PC-9 (cell line): ENCODE measurements at regions not wholly inside any gene's neighbourhood (a gene's known extent, or its start where the extent isn't known, plus 50 kb on each side); places are given as distances from the start of the nearest gene placed in this dataset.

Source experiments
- BruUV-seq: library from RNA; stranded (reverse); fragments of 400-500 nt; replicated peaks from 2 replicates; lab custom pipeline; 2021; lab: Mats Ljungman, UMichigan
- CTCF ChIA-PET: fragments of 300-600 bp; sonication (Branson Sonifier 250); formaldehyde crosslinking; loops from one replicate; lab custom pipeline; 2022; ENCODE audit warnings: antibody characterized with exemption; lab: Charles Lee
- POLR2A ChIA-PET: fragments of 300-600 bp; sonication (Branson Sonifier 250); formaldehyde crosslinking; loops from one replicate; lab custom pipeline; 2022; ENCODE audit warnings: antibody characterized with exemption; ENCODE audit not compliant: unreplicated experiment; lab: Charles Lee
- DNase-seq, 2 experiments: peaks; one replicate each; pipeline versions ENCODE4 v3.0.0 to v3.0.0-alpha.2; 2015 to 2022; ENCODE audit warnings: mixed read lengths in 1 of 2
- H2AFZ ChIP-seq: fragments of 200-600 bp; sonication (generic); 2 replicates; pipeline ENCODE4 v1.8.1; 2017; ENCODE audit warnings: antibody characterized with exemption
- H3F3A ChIP-seq: fragments of 200-600 bp; sonication (generic); 2 replicates; pipeline ENCODE4 v1.8.1; 2017; ENCODE audit warnings: antibody characterized with exemption, mild to moderate bottlenecking, low read depth; ENCODE audit not compliant: insufficient read depth
- H3K27ac ChIP-seq: fragments of 200-600 bp; sonication (generic); 2 replicates; pipeline ENCODE4 v1.6.1; 2016; ENCODE audit warnings: mixed run types
- H3K27me3 ChIP-seq: fragments of 200-600 bp; sonication (generic); 2 replicates; pipeline ENCODE4 v1.6.1; 2016; ENCODE audit warnings: low read depth, mixed run types; ENCODE audit not compliant: insufficient read depth
- H3K36me3 ChIP-seq: fragments of 200-600 bp; sonication (generic); 2 replicates; pipeline ENCODE4 v1.6.1; 2016; ENCODE audit warnings: low read depth, mixed run types
- H3K4me1 ChIP-seq: fragments of 200-600 bp; sonication (generic); replicated peaks from 2 replicates; pipeline ENCODE4 v1.6.1; 2016; ENCODE audit warnings: mixed run types; ENCODE audit not compliant: insufficient read depth
- H3K4me2 ChIP-seq: fragments of 200-600 bp; sonication (generic); 2 replicates; pipeline ENCODE4 v1.6.1; 2017; ENCODE audit warnings: mixed run types
- H3K4me3 ChIP-seq: fragments of 200-600 bp; sonication (generic); 2 replicates; pipeline ENCODE4 v1.6.1; 2016; ENCODE audit warnings: mixed run types
- H3K79me2 ChIP-seq: fragments of 200-600 bp; sonication (generic); 2 replicates; pipeline ENCODE4 v1.6.1; 2017; ENCODE audit warnings: low read depth, mixed run types
- H3K9me2 ChIP-seq: fragments of 200-600 bp; sonication (generic); 2 replicates; pipeline ENCODE4 v1.8.1; 2017; ENCODE audit warnings: mild to moderate bottlenecking; ENCODE audit not compliant: insufficient read depth
- H3K9me3 ChIP-seq: fragments of 200-600 bp; sonication (generic); 2 replicates; pipeline ENCODE4 v1.8.1; 2016; ENCODE audit warnings: low read depth; ENCODE audit not compliant: insufficient read depth
- H4K20me1 ChIP-seq: fragments of 200-600 bp; sonication (generic); 2 replicates; pipeline ENCODE4 v1.8.1; 2017; ENCODE audit not compliant: insufficient read depth
- EZH2 ChIP-seq: fragments of 200-600 bp; sonication (generic); IDR thresholded peaks from 2 replicates; pipeline ENCODE4 v1.8.0; 2017; ENCODE audit warnings: antibody characterized with exemption, low read depth
- intact Hi-C: fragments of 100-400 bp; cut with micrococcal nuclease; formaldehyde crosslinking; loops from one replicate; pipeline ENCODE4 v1.10.0; 2022; ENCODE audit not compliant: unreplicated experiment
- TF ChIP-seq, protein P1 (sequence below): fragments of 200-600 bp; sonication (generic); conservative IDR thresholded peaks from 2 replicates; pipeline ENCODE4 v1.6.1; 2017; ENCODE audit warnings: mixed run types, antibody characterized with exemption, mild to moderate bottlenecking, moderate library complexity

DNA sequence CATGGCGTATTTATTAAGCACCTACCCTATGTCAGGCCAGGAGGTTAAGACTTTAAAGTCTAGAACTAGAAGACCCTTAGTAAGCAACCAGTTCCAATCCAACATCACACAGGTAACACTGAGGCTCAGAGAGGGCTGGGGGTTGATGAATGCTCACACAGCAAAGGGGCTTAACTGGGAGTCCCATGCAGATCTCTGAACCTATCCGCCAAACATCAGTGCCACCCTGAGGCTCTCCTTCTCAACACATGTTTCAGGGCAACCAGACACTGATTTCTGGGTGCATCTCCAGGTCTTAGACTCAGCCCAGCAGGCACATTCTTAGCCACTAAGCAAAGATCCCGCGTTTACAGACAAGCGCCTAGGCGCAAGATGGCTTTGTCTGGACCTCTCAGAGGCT, 92.0 kb upstream of the SLC6A11 start:
- Histone ChIP-seq H3K27ac (no peak overlapping the region), H3K4me1 (no peaks in the 10 kb centered on the region), H2AFZ (no peak overlapping the region), H3K79me2 (no peaks in the 10 kb centered on the region), H3K27me3 (peaks cover 82% of the 10 kb centered on the region), H3F3A (no peaks in the 10 kb centered on the region), H3K36me3 (no peaks in the 10 kb centered on the region), H3K4me2 (no peak overlapping the region), H3K9me3 (no peaks in the 10 kb centered on the region), H4K20me1 (no peaks in the 10 kb centered on the region), H3K9me2 (no peaks in the 10 kb centered on the region), H3K4me3 (no peak overlapping the region)
- POLR2A ChIA-PET: no interaction called here
- TF ChIP-seq EZH2: no peak
- TF ChIP-seq, protein P1, sequence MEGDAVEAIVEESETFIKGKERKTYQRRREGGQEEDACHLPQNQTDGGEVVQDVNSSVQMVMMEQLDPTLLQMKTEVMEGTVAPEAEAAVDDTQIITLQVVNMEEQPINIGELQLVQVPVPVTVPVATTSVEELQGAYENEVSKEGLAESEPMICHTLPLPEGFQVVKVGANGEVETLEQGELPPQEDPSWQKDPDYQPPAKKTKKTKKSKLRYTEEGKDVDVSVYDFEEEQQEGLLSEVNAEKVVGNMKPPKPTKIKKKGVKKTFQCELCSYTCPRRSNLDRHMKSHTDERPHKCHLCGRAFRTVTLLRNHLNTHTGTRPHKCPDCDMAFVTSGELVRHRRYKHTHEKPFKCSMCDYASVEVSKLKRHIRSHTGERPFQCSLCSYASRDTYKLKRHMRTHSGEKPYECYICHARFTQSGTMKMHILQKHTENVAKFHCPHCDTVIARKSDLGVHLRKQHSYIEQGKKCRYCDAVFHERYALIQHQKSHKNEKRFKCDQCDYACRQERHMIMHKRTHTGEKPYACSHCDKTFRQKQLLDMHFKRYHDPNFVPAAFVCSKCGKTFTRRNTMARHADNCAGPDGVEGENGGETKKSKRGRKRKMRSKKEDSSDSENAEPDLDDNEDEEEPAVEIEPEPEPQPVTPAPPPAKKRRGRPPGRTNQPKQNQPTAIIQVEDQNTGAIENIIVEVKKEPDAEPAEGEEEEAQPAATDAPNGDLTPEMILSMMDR: no peak
- intact Hi-C loops: no loop called here
- CTCF ChIA-PET: interaction anchor here (1.0 kb wide), 1 partner anchor 27 kb away, joined by 3 read pairs; no protein-coding TSS in a partner anchor
- no peak for DNase-seq
- BruUV-seq: no TSS peak

DNA sequence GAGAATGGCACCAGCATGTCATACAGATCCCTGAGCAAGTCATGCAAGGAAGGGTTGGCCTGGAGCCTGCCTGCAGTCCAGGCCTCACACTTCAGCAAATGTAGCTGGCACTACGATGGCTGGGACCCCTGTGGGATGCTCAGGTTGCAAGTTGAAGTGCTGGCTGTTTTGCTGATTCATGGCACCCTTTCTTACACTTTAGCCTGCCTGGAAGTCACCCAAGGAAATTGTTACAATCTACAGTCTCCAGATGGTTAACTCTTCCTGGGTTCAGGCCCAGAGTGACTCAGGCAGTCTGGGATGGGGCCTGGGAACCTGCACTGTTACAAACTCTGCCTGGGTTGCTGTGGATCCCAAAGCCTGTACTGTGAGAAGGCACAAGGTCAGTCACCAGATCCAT, 91.0 kb upstream of the SLC6A11 start:
- no peak for TF ChIP-seq EZH2
- TF ChIP-seq, protein P1: no peak
- Histone ChIP-seq H3K4me3 (no peak overlapping the region), H3K79me2 (no peaks in the 10 kb centered on the region), H3K27me3 (peaks cover 81% of the 10 kb centered on the region), H3K9me2 (no peaks in the 10 kb centered on the region), H4K20me1 (no peaks in the 10 kb centered on the region), H3F3A (no peaks in the 10 kb centered on the region), H2AFZ (no peak overlapping the region), H3K27ac (no peak overlapping the region), H3K4me2 (no peak overlapping the region), H3K9me3 (no peaks in the 10 kb centered on the region), H3K4me1 (no peaks in the 10 kb centered on the region), H3K36me3 (no peaks in the 10 kb centered on the region)
- ChIA-PET POLR2A (no interaction called here), CTCF (no interaction called here)
- BruUV-seq: no TSS peak
- intact Hi-C loops: no loop called here
- DNase-seq: no peak

DNA sequence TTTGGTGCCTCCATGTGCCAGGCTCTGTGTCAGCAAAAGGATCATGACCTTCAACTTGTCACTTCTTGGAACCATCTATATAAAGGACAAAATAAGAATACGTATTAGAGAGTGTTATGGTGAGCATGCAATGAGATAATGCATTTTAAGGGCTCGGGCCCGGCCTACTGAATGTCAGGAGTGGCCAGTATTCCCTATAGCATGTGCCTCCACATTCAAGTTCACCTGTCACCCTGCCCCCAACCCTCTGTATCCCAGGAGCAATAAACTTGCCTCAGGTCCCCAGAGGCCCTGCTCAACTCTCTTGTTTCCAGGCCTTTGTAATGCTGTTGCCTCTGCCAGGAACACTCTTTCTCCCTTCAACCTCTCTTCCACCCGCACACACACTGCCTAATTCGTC, 90.2 kb upstream of the SLC6A11 start:
- Histone ChIP-seq H3K9me3 (no peaks in the 10 kb centered on the region), H3K27ac (no peak overlapping the region), H3K79me2 (no peaks in the 10 kb centered on the region), H3K27me3 (peaks cover 75% of the 10 kb centered on the region), H2AFZ (no peak overlapping the region), H3F3A (no peaks in the 10 kb centered on the region), H4K20me1 (no peaks in the 10 kb centered on the region), H3K4me1 (no peaks in the 10 kb centered on the region), H3K36me3 (no peaks in the 10 kb centered on the region), H3K4me3 (no peak overlapping the region), H3K9me2 (no peaks in the 10 kb centered on the region), H3K4me2 (no peak overlapping the region)
- no peak for DNase-seq
- CTCF ChIA-PET: no interaction called here
- intact Hi-C loops: no loop called here
- no TSS peak for BruUV-seq
- POLR2A ChIA-PET: no interaction called here
- no peak for TF ChIP-seq EZH2
- TF ChIP-seq, protein P1: no peak
